ENCODE measurements at regions not wholly inside any gene's neighbourhood (a gene's known extent, or its start where the extent isn't known, plus 50 kb on each side); places are given as distances from the start of the nearest gene placed in this dataset.
A peak's percentile ranks its signal among the peaks of the same experiment; 100 is the strongest.

DNA sequence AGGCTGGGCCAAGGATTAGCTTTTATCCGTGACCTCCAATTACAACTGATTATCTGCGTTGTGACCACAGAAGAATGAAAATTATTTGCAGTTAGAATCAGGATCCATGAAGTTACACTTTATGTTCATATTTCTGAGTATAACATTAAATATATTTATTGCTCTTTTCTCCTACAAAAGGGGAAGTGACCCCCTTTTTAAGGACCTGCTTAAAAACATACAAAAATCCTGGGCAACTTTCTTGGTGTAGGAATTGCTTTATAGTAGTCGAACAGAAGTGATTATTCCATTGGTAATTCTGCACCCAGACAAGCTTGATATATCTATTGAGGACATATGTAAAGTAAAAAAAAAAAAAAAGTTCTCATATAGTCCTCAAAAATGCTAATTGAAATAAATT lies 208.7 kb downstream of the MRPL39 start:
- Histone ChIP-seq H4K8ac (ENCODE audit: low read depth, low read length) (no peak overlapping the region), H3K79me1 (ENCODE audit: low read length) (no peaks in the 10 kb centered on the region), H3K27me3 (ENCODE audit: insufficient read depth, low read length, poor library complexity) (no peaks in the 10 kb centered on the region), H3K23ac (ENCODE audit: low read length) (no peak overlapping the region), H3K4me1 (ENCODE audit: control insufficient read depth, low read depth, low read length) (no peaks in the 10 kb centered on the region), H2BK5ac (ENCODE audit: low read length) (no peak overlapping the region), H3K4me2 (ENCODE audit: low read length) (no peak overlapping the region), H3K4me3 (ENCODE audit: low read length) (no peak overlapping the region), H3K56ac (ENCODE audit: low read length) (no peak overlapping the region), H2AK5ac (ENCODE audit: low read length) (no peak overlapping the region), H3K27ac (ENCODE audit: low read depth, low read length) (no peak overlapping the region), H4K5ac (ENCODE audit: low read length) (no peak overlapping the region), H2BK120ac (ENCODE audit: low read depth, low read length) (no peak overlapping the region), H2BK15ac (replicated peaks; ENCODE audit: low read depth) (no peak overlapping the region), H3K36me3 (ENCODE audit: control insufficient read depth, insufficient read depth, low read length) (no peaks in the 10 kb centered on the region), H3K4ac (ENCODE audit: low read depth, low read length) (no peak overlapping the region), H3K18ac (ENCODE audit: low read length) (no peak overlapping the region), H3K79me2 (ENCODE audit: control insufficient read depth, insufficient read depth, low read length) (no peaks in the 10 kb centered on the region), H3K9ac (ENCODE audit: low read length) (no peak overlapping the region)
- no peak for DNase-seq
- WGBS (ENCODE audit: extremely low coverage, insufficient coverage, low lambda C conversion rate): no CpG with 5 or more reads among the region's 3 CpGs

DNA sequence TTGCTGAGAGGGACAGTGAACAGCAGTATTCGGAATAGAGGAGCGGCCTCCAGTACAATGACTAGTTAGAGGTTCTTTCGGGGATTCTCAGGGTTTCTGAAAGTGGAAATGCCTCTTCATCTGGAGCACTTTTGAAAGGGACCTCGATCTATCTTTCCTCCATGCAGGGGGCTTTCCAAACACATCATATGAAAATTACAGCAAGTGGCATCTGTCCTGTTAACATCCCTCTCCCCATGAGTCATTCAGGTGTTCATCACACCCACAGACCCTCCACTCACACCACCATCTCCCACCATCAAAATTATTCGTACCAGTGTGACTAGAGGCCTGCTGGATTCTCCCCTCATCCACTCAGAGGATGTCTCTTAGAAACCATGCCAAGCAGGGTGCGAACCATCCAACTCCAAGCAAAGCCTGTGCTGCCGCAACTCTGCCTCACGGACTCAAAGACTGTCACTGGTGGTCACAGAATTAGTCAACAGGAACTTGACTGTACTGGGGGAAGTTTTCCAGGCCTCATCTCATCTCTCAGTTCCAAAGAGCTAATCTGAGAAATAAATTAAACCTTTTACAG lies 211.1 kb downstream of the MRPL39 start:
- Histone ChIP-seq H3K4me2 (ENCODE audit: low read length) (no peak overlapping the region), H2BK120ac (ENCODE audit: low read depth, low read length) (no peak overlapping the region), H3K18ac (ENCODE audit: low read length) (no peak overlapping the region), H2AK5ac (ENCODE audit: low read length) (no peak overlapping the region), H3K4me1 (ENCODE audit: control insufficient read depth, low read depth, low read length) (no peaks in the 10 kb centered on the region), H3K27me3 (ENCODE audit: insufficient read depth, low read length, poor library complexity) (no peaks in the 10 kb centered on the region), H4K5ac (ENCODE audit: low read length) (no peak overlapping the region), H2BK15ac (replicated peaks; ENCODE audit: low read depth) (no peak overlapping the region), H2BK5ac (ENCODE audit: low read length) (no peak overlapping the region), H3K4me3 (ENCODE audit: low read length) (no peak overlapping the region), H4K8ac (ENCODE audit: low read depth, low read length) (no peak overlapping the region), H3K4ac (ENCODE audit: low read depth, low read length) (no peak overlapping the region), H3K56ac (ENCODE audit: low read length) (no peak overlapping the region), H3K79me2 (ENCODE audit: control insufficient read depth, insufficient read depth, low read length) (no peaks in the 10 kb centered on the region), H3K9ac (ENCODE audit: low read length) (no peak overlapping the region), H3K27ac (ENCODE audit: low read depth, low read length) (no peak overlapping the region), H3K36me3 (ENCODE audit: control insufficient read depth, insufficient read depth, low read length) (no peaks in the 10 kb centered on the region), H3K79me1 (ENCODE audit: low read length) (no peaks in the 10 kb centered on the region), H3K23ac (ENCODE audit: low read length) (peak overlapping the region; percentile 24)
- WGBS (ENCODE audit: extremely low coverage, insufficient coverage, low lambda C conversion rate): no CpG with 5 or more reads among the region's 8 CpGs
- no peak for DNase-seq

DNA sequence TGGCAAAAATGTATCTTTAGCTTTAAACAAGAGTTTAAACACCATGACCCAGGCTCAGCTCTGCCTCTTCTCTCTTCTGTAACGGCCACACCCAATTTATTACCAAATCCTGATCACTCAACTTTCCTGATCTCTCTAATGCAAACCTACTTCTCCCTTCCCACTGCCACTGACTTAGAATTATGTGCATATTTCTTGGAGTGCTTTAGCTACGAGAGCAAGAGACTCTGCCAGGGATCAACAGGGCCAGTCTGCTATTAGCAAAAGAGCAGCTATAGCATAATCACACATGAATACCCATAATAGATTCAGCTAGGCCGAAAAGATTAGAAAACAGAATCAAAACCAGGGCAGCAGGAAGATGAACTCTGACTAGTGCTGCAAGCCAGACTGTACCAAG lies 215.5 kb downstream of the MRPL39 start:
- H3K4me2 ChIP-seq (ENCODE audit: low read length): no peak overlapping the region
- H3K23ac ChIP-seq (ENCODE audit: low read length): no peak overlapping the region
- no peak overlapping the region for H4K8ac ChIP-seq (ENCODE audit: low read depth, low read length)
- WGBS (ENCODE audit: extremely low coverage, insufficient coverage, low lambda C conversion rate): no CpG with 5 or more reads among the region's 3 CpGs
- H3K9ac ChIP-seq (ENCODE audit: low read length): no peak overlapping the region
- no peaks in the 10 kb centered on the region for H3K79me1 ChIP-seq (ENCODE audit: low read length)
- H2AK5ac ChIP-seq (ENCODE audit: low read length): no peak overlapping the region
- H3K56ac ChIP-seq (ENCODE audit: low read length): no peak overlapping the region
- H3K36me3 ChIP-seq (ENCODE audit: control insufficient read depth, insufficient read depth, low read length): no peaks in the 10 kb centered on the region
- H2BK120ac ChIP-seq (ENCODE audit: low read depth, low read length): no peak overlapping the region
- no peak overlapping the region for H4K5ac ChIP-seq (ENCODE audit: low read length)
- H3K18ac ChIP-seq (ENCODE audit: low read length): no peak overlapping the region
- H3K4me1 ChIP-seq (ENCODE audit: control insufficient read depth, low read depth, low read length): no peaks in the 10 kb centered on the region
- H3K27ac ChIP-seq (ENCODE audit: low read depth, low read length): no peak overlapping the region
- H3K4me3 ChIP-seq (ENCODE audit: low read length): no peak overlapping the region
- no peak overlapping the region for H3K4ac ChIP-seq (ENCODE audit: low read depth, low read length)
- H2BK5ac ChIP-seq (ENCODE audit: low read length): no peak overlapping the region
- H3K27me3 ChIP-seq (ENCODE audit: insufficient read depth, low read length, poor library complexity): no peaks in the 10 kb centered on the region
- no peaks in the 10 kb centered on the region for H3K79me2 ChIP-seq (ENCODE audit: control insufficient read depth, insufficient read depth, low read length)
- no peak overlapping the region for H2BK15ac ChIP-seq (replicated peaks; ENCODE audit: low read depth)
- no peak for DNase-seq

DNA sequence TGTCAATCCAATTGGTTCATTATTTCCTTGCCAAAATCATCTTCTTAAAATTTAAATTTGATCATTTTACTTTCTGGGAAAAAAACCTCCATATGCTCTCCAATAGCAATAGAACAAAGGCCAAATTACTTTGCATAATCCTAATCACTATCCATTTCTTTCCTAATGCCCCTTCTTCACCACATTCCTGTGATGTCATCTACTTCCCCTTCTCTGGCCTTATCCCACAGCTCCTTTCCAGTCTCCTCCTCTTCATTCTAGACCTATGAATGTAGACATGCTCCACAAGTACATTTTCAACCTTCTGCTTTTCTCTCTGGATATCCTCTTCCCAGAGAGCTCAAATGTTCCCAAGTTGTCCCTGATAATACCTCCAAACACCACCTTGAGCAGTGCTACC lies 216.6 kb downstream of the MRPL39 start:
- H3K23ac ChIP-seq (ENCODE audit: low read length): no peak overlapping the region
- no peak overlapping the region for H3K27ac ChIP-seq (ENCODE audit: low read depth, low read length)
- H2BK15ac ChIP-seq (replicated peaks; ENCODE audit: low read depth): no peak overlapping the region
- no peak overlapping the region for H2BK5ac ChIP-seq (ENCODE audit: low read length)
- H3K18ac ChIP-seq (ENCODE audit: low read length): no peak overlapping the region
- H3K56ac ChIP-seq (ENCODE audit: low read length): no peak overlapping the region
- H2BK120ac ChIP-seq (ENCODE audit: low read depth, low read length): no peak overlapping the region
- no peak overlapping the region for H3K4me2 ChIP-seq (ENCODE audit: low read length)
- no peak overlapping the region for H2AK5ac ChIP-seq (ENCODE audit: low read length)
- H3K36me3 ChIP-seq (ENCODE audit: control insufficient read depth, insufficient read depth, low read length): no peaks in the 10 kb centered on the region
- peak; percentile 10 for DNase-seq
- no peak overlapping the region for H4K8ac ChIP-seq (ENCODE audit: low read depth, low read length)
- H3K9ac ChIP-seq (ENCODE audit: low read length): no peak overlapping the region
- no peak overlapping the region for H3K4ac ChIP-seq (ENCODE audit: low read depth, low read length)
- no peaks in the 10 kb centered on the region for H3K79me1 ChIP-seq (ENCODE audit: low read length)
- no peak overlapping the region for H3K4me3 ChIP-seq (ENCODE audit: low read length)
- H3K4me1 ChIP-seq (ENCODE audit: control insufficient read depth, low read depth, low read length): no peaks in the 10 kb centered on the region
- H4K5ac ChIP-seq (ENCODE audit: low read length): no peak overlapping the region
- no peaks in the 10 kb centered on the region for H3K27me3 ChIP-seq (ENCODE audit: insufficient read depth, low read length, poor library complexity)
- no peaks in the 10 kb centered on the region for H3K79me2 ChIP-seq (ENCODE audit: control insufficient read depth, insufficient read depth, low read length)

DNA sequence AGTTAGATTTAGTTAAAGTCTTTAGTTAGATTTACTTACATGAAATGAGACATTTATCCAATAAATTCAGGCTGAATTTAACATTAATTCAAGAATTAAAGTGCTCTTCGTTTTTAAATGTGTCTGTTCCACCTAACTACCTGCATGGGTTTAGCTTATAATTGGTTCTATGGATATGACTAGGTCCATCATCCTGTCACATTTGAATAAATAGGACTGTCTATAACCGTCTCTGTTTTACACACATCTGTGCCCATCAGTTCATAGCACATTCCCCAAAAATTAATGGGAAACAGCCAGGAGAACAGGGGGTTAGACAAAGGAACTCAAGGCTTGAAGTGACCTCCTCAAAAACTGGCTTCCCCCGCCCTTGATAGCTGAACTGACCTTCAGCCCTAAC lies 219.6 kb downstream of the MRPL39 start:
- H3K18ac ChIP-seq (ENCODE audit: low read length): no peak overlapping the region
- H2AK5ac ChIP-seq (ENCODE audit: low read length): no peak overlapping the region
- no peak overlapping the region for H3K56ac ChIP-seq (ENCODE audit: low read length)
- no peak for DNase-seq
- H3K27me3 ChIP-seq (ENCODE audit: insufficient read depth, low read length, poor library complexity): no peaks in the 10 kb centered on the region
- no peak overlapping the region for H2BK5ac ChIP-seq (ENCODE audit: low read length)
- no peak overlapping the region for H3K4me2 ChIP-seq (ENCODE audit: low read length)
- H3K79me1 ChIP-seq (ENCODE audit: low read length): no peaks in the 10 kb centered on the region
- H3K4me3 ChIP-seq (ENCODE audit: low read length): no peak overlapping the region
- no peak overlapping the region for H3K27ac ChIP-seq (ENCODE audit: low read depth, low read length)
- H3K4me1 ChIP-seq (ENCODE audit: control insufficient read depth, low read depth, low read length): no peaks in the 10 kb centered on the region
- H2BK15ac ChIP-seq (replicated peaks; ENCODE audit: low read depth): no peak overlapping the region
- H4K5ac ChIP-seq (ENCODE audit: low read length): no peak overlapping the region
- H2BK120ac ChIP-seq (ENCODE audit: low read depth, low read length): no peak overlapping the region
- H3K4ac ChIP-seq (ENCODE audit: low read depth, low read length): no peak overlapping the region
- H4K8ac ChIP-seq (ENCODE audit: low read depth, low read length): no peak overlapping the region
- no CpG with 5 or more reads among the region's 3 CpGs for WGBS (ENCODE audit: extremely low coverage, insufficient coverage, low lambda C conversion rate)
- no peaks in the 10 kb centered on the region for H3K79me2 ChIP-seq (ENCODE audit: control insufficient read depth, insufficient read depth, low read length)
- H3K36me3 ChIP-seq (ENCODE audit: control insufficient read depth, insufficient read depth, low read length): no peaks in the 10 kb centered on the region
- H3K9ac ChIP-seq (ENCODE audit: low read length): no peak overlapping the region
- no peak overlapping the region for H3K23ac ChIP-seq (ENCODE audit: low read length)

DNA sequence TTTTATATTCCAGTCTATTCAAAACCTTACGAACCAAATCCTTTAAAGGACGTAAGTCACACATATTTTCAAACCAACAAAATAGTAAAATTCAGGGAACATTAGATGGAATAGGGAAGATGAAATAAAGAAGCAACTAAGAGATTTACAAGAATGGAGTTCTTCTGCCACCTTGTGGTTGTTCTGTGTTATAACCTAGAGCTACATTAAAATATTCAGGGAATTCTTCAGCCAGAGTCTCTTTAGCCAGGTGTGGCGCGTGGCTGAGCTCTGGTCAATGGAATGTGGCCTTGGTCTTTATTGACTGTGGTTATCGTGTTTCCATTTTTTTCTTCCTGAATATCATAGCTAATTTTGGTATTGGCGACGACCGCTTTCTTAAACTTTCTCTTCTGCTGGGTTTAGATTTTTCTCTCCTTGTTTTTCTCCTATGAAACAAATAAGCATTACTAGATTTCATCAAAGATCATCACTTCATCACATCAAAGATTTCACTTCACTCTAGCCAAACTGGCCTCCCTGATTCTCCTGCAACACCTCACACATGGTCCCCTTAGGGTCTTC lies 221.3 kb downstream of the MRPL39 start:
- no peak overlapping the region for H3K9ac ChIP-seq (ENCODE audit: low read length)
- no peaks in the 10 kb centered on the region for H3K79me1 ChIP-seq (ENCODE audit: low read length)
- H4K5ac ChIP-seq (ENCODE audit: low read length): no peak overlapping the region
- H3K23ac ChIP-seq (ENCODE audit: low read length): no peak overlapping the region
- WGBS (ENCODE audit: extremely low coverage, insufficient coverage, low lambda C conversion rate): no CpG with 5 or more reads among the region's 8 CpGs
- peak; percentile 83 for DNase-seq
- no peak overlapping the region for H2AK5ac ChIP-seq (ENCODE audit: low read length)
- H3K4me1 ChIP-seq (ENCODE audit: control insufficient read depth, low read depth, low read length): no peaks in the 10 kb centered on the region
- H3K79me2 ChIP-seq (ENCODE audit: control insufficient read depth, insufficient read depth, low read length): no peaks in the 10 kb centered on the region
- H3K4me3 ChIP-seq (ENCODE audit: low read length): no peak overlapping the region
- no peak overlapping the region for H3K4ac ChIP-seq (ENCODE audit: low read depth, low read length)
- H3K56ac ChIP-seq (ENCODE audit: low read length): no peak overlapping the region
- no peak overlapping the region for H2BK120ac ChIP-seq (ENCODE audit: low read depth, low read length)
- H2BK5ac ChIP-seq (ENCODE audit: low read length): no peak overlapping the region
- no peak overlapping the region for H4K8ac ChIP-seq (ENCODE audit: low read depth, low read length)
- no peak overlapping the region for H3K18ac ChIP-seq (ENCODE audit: low read length)
- no peaks in the 10 kb centered on the region for H3K36me3 ChIP-seq (ENCODE audit: control insufficient read depth, insufficient read depth, low read length)
- no peak overlapping the region for H3K4me2 ChIP-seq (ENCODE audit: low read length)
- no peak overlapping the region for H3K27ac ChIP-seq (ENCODE audit: low read depth, low read length)
- H2BK15ac ChIP-seq (replicated peaks; ENCODE audit: low read depth): no peak overlapping the region
- no peaks in the 10 kb centered on the region for H3K27me3 ChIP-seq (ENCODE audit: insufficient read depth, low read length, poor library complexity)
